Lower lobe of right lung (tissue), 2 donors: ENCODE measurements at regions not wholly inside any gene's neighbourhood (a gene's known extent, or its start where the extent isn't known, plus 50 kb on each side); places are given as distances from the start of the nearest gene placed in this dataset.

Experiments
- ATAC-seq, 2 donors: fragments of 200-7000 bp; cut with Tn5 transposase; one replicate each; pipeline ENCODE4 v1.9.1; 2020 to 2022; ENCODE audit warnings: mild to moderate bottlenecking in 2 of 2, moderate library complexity in 2 of 2
- DNase-seq: peaks from one replicate; pipeline ENCODE4 v3.0.0-alpha.2; 2020
- H3K27ac ChIP-seq: fragments of 200-600 bp; one replicate; pipeline ENCODE4 v1.8.0; 2022
- H3K27me3 ChIP-seq: fragments of 200-600 bp; one replicate; pipeline ENCODE4 v1.8.0; 2022; ENCODE audit warnings: low read depth
- H3K36me3 ChIP-seq: fragments of 200-600 bp; one replicate; pipeline ENCODE4 v1.8.0; 2022; ENCODE audit warnings: mild to moderate bottlenecking
- H3K4me1 ChIP-seq: fragments of 200-600 bp; one replicate; pipeline ENCODE4 v1.8.0; 2022
- H3K4me3 ChIP-seq: fragments of 200-600 bp; one replicate; pipeline ENCODE4 v1.8.0; 2022; ENCODE audit warnings: mild to moderate bottlenecking
- H3K9me3 ChIP-seq: fragments of 200-600 bp; one replicate; pipeline ENCODE4 v1.8.0; 2022
- intact Hi-C: fragments of 100-400 bp; cut with DNase I; formaldehyde crosslinking; loops from one replicate; pipeline ENCODE4 v1.11.0; 2022
- TF ChIP-seq, protein P1 (sequence below): fragments of 200-600 bp; IDR thresholded peaks from one replicate; pipeline ENCODE4 v1.8.0; 2022; ENCODE audit warnings: antibody characterized with exemption, mild to moderate bottlenecking
- donor health status: DM: no; HTN: yes; CAD: no; lungs with severe emphysema.

DNA sequence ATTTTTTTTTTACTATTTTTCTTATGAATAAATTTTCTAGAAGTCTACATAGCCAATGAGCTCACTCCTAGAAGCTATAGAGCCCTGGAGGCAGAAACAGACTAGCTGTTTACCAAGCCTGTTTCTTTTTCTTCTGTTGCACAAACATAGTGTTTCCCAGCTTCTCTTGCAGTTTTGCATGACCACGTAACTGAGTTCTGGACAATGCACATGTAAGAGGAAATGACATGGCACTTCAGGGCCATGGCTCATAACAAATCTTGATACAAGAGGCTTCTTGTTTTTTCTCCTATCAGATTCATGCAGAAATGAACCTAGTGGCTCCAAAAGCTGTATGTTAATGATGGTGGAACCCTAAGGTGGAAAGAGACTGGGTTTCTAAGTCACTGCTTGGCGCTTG is 127.4 kb downstream of the ZNF330 start:
- DNase-seq (no peak), ATAC-seq (peak in 1 of 2 donors; percentile 52)
- no peaks in the 10 kb centered on the region for H3K4me1 ChIP-seq
- intact Hi-C loops: no loop called here
- TF ChIP-seq, protein P1, sequence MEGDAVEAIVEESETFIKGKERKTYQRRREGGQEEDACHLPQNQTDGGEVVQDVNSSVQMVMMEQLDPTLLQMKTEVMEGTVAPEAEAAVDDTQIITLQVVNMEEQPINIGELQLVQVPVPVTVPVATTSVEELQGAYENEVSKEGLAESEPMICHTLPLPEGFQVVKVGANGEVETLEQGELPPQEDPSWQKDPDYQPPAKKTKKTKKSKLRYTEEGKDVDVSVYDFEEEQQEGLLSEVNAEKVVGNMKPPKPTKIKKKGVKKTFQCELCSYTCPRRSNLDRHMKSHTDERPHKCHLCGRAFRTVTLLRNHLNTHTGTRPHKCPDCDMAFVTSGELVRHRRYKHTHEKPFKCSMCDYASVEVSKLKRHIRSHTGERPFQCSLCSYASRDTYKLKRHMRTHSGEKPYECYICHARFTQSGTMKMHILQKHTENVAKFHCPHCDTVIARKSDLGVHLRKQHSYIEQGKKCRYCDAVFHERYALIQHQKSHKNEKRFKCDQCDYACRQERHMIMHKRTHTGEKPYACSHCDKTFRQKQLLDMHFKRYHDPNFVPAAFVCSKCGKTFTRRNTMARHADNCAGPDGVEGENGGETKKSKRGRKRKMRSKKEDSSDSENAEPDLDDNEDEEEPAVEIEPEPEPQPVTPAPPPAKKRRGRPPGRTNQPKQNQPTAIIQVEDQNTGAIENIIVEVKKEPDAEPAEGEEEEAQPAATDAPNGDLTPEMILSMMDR: no peak
- H3K27ac ChIP-seq: no peak overlapping the region
- no peak overlapping the region for H3K4me3 ChIP-seq
- H3K27me3 ChIP-seq: no peaks in the 10 kb centered on the region
- H3K9me3 ChIP-seq: no peaks in the 10 kb centered on the region
- no peaks in the 10 kb centered on the region for H3K36me3 ChIP-seq

GRCh38 chr4:141348573-141348972 is 127.9 kb downstream of the ZNF330 start:
- ATAC-seq: no peak
- Histone ChIP-seq H3K27ac (no peak overlapping the region), H3K36me3 (no peaks in the 10 kb centered on the region), H3K27me3 (no peaks in the 10 kb centered on the region), H3K4me3 (no peak overlapping the region), H3K4me1 (no peaks in the 10 kb centered on the region), H3K9me3 (no peaks in the 10 kb centered on the region)
- intact Hi-C loops: no loop called here
- TF ChIP-seq, protein P1: no peak
- DNase-seq: no peak

DNA sequence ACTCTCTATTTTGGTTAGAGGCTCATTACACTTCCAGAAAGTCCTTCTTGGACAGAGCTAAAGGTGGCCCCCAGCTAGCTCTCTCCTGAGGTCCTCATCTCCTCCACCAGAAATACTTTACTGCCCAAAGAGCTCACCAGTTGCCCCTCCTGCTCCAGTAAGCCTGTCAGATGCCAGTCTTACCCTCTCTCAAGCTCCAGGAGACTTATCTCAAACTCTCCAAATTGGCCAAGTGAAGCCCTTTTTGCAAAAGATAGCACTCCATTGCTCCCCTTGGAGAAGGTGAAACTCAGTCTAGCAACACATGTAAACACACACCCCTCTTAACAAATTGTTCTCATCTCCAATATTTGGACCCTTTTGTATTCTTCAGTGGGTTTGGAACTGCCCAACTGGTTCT is 128.5 kb downstream of the ZNF330 start:
- H3K9me3 ChIP-seq: no peaks in the 10 kb centered on the region
- H3K27ac ChIP-seq: no peak overlapping the region
- H3K4me1 ChIP-seq: no peaks in the 10 kb centered on the region
- no peaks in the 10 kb centered on the region for H3K36me3 ChIP-seq
- TF ChIP-seq, protein P1: no peak
- DNase-seq (no peak), ATAC-seq (no peak)
- no peaks in the 10 kb centered on the region for H3K27me3 ChIP-seq
- intact Hi-C loops: no loop called here
- H3K4me3 ChIP-seq: no peak overlapping the region

DNA sequence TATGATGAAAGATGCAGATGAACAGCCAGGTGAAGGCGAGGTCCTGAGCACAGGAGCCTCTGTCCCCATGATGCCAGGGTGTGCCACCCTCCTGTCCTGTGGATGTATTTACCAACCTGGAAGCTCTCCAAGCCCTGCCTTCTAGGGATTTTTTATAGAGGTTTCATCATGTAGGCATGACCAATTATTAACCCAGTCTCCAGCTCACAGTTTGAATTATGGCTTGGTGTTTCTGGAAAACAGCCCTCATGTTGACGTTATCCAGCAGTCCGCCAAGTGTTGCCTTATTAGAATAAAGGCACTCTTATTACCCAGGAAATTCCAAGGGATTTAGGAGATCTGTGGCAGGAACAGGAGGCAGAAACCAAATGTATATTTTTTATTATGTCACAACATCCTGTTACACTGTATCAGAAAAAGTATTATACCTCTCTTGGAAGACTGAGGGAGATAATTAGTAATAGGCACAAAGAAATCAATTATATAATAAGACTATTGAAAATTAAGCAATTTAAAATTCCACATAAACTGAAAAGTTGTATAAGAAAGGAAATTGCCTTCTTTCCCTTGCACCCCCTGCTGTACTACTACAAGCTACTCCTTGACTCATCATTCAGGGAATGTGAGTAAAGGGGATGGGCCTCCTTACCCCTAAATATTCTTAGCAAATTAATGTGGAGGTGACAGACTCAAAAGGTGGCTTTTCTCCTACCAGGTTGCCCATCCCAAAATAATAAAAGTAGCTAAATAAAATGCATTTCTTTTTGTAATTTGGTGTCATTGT is 129.6 kb downstream of the ZNF330 start:
- intact Hi-C loops: no loop called here
- Histone ChIP-seq H3K4me1 (no peaks in the 10 kb centered on the region), H3K27me3 (no peaks in the 10 kb centered on the region), H3K4me3 (no peak overlapping the region), H3K9me3 (no peaks in the 10 kb centered on the region), H3K27ac (no peak overlapping the region), H3K36me3 (no peaks in the 10 kb centered on the region)
- DNase-seq: no peak
- ATAC-seq: peak; percentile 51 to 67
- TF ChIP-seq, protein P1: no peak

DNA sequence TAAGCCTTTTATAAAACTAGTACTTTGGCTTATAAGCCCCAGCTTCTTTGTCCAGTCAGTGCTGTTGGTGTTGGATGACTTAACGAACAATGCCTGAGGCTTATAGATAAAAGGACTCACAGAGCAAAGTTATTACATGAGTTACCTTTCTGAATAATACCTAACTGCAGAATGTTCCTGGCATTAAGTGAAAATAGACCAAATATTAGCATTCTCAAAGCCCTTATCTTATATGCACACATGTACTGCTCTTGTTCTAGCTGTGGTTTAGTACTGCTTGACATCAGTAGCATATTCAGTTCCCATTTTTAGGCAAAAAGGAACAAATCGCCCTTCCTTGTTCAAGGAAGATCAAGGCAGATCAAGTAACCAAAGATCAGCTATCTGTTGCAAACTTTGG is 131.6 kb downstream of the ZNF330 start:
- no peaks in the 10 kb centered on the region for H3K36me3 ChIP-seq
- TF ChIP-seq, protein P1: no peak
- no peak for DNase-seq
- intact Hi-C loops: no loop called here
- H3K27me3 ChIP-seq: no peaks in the 10 kb centered on the region
- ATAC-seq: peak; percentile 31 to 36
- no peaks in the 10 kb centered on the region for H3K9me3 ChIP-seq
- H3K4me3 ChIP-seq: no peak overlapping the region
- H3K27ac ChIP-seq: no peak overlapping the region
- H3K4me1 ChIP-seq: no peaks in the 10 kb centered on the region
